SK-N-SH (cell line): ENCODE measurements at regions not wholly inside any gene's neighbourhood (a gene's known extent, or its start where the extent isn't known, plus 50 kb on each side); places are given as distances from the start of the nearest gene placed in this dataset.

Experiments used
- CTCF ChIA-PET: fragments of 300-600, 350-600 bp; formaldehyde crosslinking; extraction: SDS; loops from one replicate; lab custom pipeline; 2021; lab: Yijun Ruan, JAX
- POLR2A ChIA-PET: fragments of 350-600 bp; sonication (Branson Sonifier 250); formaldehyde crosslinking; extraction: SDS; loops from one replicate; lab custom pipeline; 2020; ENCODE audit warnings: antibody characterized with exemption, inconsistent platforms; lab: Yijun Ruan, JAX
- DNase-seq: peaks from one replicate; pipeline ENCODE4 v3.0.0; 2012
- H2AFZ ChIP-seq: fragments of 200-600 bp; sonication (generic); 2 replicates; pipeline ENCODE4 v1.8.1; 2016; ENCODE audit warnings: antibody characterized with exemption, mild to moderate bottlenecking, low read depth
- H3F3A ChIP-seq: fragments of 200-600 bp; sonication (generic); replicated peaks from 2 replicates; pipeline ENCODE3; 2016; ENCODE audit warnings: antibody characterized with exemption, mild to moderate bottlenecking; ENCODE audit not compliant: insufficient read depth
- H3K27ac ChIP-seq, 2 experiments: fragments of 200-500 bp in 1 of 2; fragments of 200-600 bp in 1 of 2; sonication (Bioruptor generic) in 1 of 2; sonication (generic), shearing (Covaris generic) in 1 of 2; 2 replicates each; pipeline versions ENCODE4 v1.5.1 to v1.6.1; 2014 to 2016; ENCODE audit warnings: low read depth in 2 of 2, inconsistent platforms in 1 of 2, low read length in 1 of 2, mild to moderate bottlenecking in 1 of 2, mixed read lengths in 1 of 2
- H3K27me3 ChIP-seq: fragments of 200-600 bp; sonication (generic), shearing (Covaris generic); 2 replicates; pipeline ENCODE4 v1.6.1; 2016; ENCODE audit warnings: mixed run types; ENCODE audit not compliant: insufficient read depth
- H3K36me3 ChIP-seq, 2 experiments: fragments of 200-500 bp in 1 of 2; fragments of 200-600 bp in 1 of 2; sonication (Bioruptor generic) in 1 of 2; sonication (generic) in 1 of 2; replicated peaks in 1 of 2; 2 replicates each; pipeline versions ENCODE3 to v1.5.1; 2014 to 2016; ENCODE audit warnings: low read length in 1 of 2, mild to moderate bottlenecking in 1 of 2; ENCODE audit not compliant: insufficient read depth in 2 of 2, control insufficient read depth in 1 of 2
- H3K4me1 ChIP-seq, 2 experiments: fragments of 200-500 bp in 1 of 2; fragments of 200-600 bp in 1 of 2; sonication (Bioruptor generic) in 1 of 2; sonication (generic), shearing (Covaris generic) in 1 of 2; 2 replicates each; pipeline versions ENCODE4 v1.5.1 to v1.6.1; 2014 to 2016; ENCODE audit warnings: low read depth in 1 of 2, low read length in 1 of 2, mixed run types in 1 of 2; ENCODE audit not compliant: insufficient read depth in 2 of 2, control insufficient read depth in 1 of 2
- H3K4me2 ChIP-seq: fragments of 200-600 bp; sonication (generic), shearing (Covaris generic); 2 replicates; pipeline ENCODE4 v1.6.1; 2017; ENCODE audit warnings: mixed run types
- H3K4me3 ChIP-seq, 2 experiments: fragments of 200-500 bp in 1 of 2; fragments of 200-600 bp in 1 of 2; sonication (Bioruptor generic) in 1 of 2; sonication (generic), shearing (Covaris generic) in 1 of 2; 2 replicates each; pipeline versions ENCODE4 v1.5.1 to v1.8.1; 2014 to 2016; ENCODE audit warnings: low read depth in 2 of 2, inconsistent platforms in 1 of 2, low read length in 1 of 2, mild to moderate bottlenecking in 1 of 2, mixed read lengths in 1 of 2, moderate library complexity in 1 of 2
- H3K79me2 ChIP-seq: fragments of 200-600 bp; sonication (generic); 2 replicates; pipeline ENCODE4 v1.8.1; 2017; ENCODE audit warnings: mild to moderate bottlenecking; ENCODE audit not compliant: insufficient read depth
- H3K9ac ChIP-seq: fragments of 200-600 bp; sonication (generic); 2 replicates; pipeline ENCODE4 v1.6.1; 2017; ENCODE audit warnings: mixed run types
- H3K9me2 ChIP-seq: fragments of 200-600 bp; sonication (generic); 2 replicates; pipeline ENCODE4 v1.6.1; 2017; ENCODE audit warnings: mixed run types
- H3K9me3 ChIP-seq: fragments of 200-600 bp; sonication (generic); 2 replicates; pipeline ENCODE4 v1.6.1; 2017; ENCODE audit warnings: mixed run types, mild to moderate bottlenecking, moderate library complexity
- H4K20me1 ChIP-seq: fragments of 200-600 bp; sonication (generic); 2 replicates; pipeline ENCODE4 v1.6.1; 2017; ENCODE audit warnings: mild to moderate bottlenecking, mixed run types; ENCODE audit not compliant: insufficient read depth
- JUND ChIP-seq: IDR thresholded peaks from 2 replicates; pipeline ENCODE4 v1.4.0; 2012
- TEAD4 ChIP-seq: IDR thresholded peaks from 2 replicates; pipeline ENCODE4 v1.4.0; 2012; ENCODE audit warnings: mild to moderate bottlenecking, borderline replicate concordance; ENCODE audit not compliant: insufficient read depth
- WGBS: methylation state at CpG from one replicate; pipeline ENCODE4 v1.1.6; 2017; ENCODE audit warnings: low lambda C conversion rate; 5-methylcytosine and 5-hydroxymethylcytosine counted together
- TF ChIP-seq, protein P1 (sequence below): IDR thresholded peaks from 2 replicates; pipeline ENCODE4 v1.6.1; 2012; ENCODE audit warnings: mild to moderate bottlenecking, low read depth, low read length, moderate library complexity
- TF ChIP-seq, protein P2 (sequence below): fragments of 150-350 bp; IDR thresholded peaks from 2 replicates; pipeline ENCODE4 v1.6.1; 2016; ENCODE audit warnings: mild to moderate bottlenecking, low read depth, low read length
- TF ChIP-seq, protein P3 (sequence below): fragments of 200-600 bp; sonication (generic); IDR thresholded peaks from 2 replicates; pipeline ENCODE4 v1.6.1; 2017; ENCODE audit warnings: antibody characterized with exemption, mild to moderate bottlenecking, moderate library complexity
- TF ChIP-seq, protein P4 (sequence below): IDR thresholded peaks from 2 replicates; pipeline ENCODE4 v1.4.0; 2012; ENCODE audit warnings: low read depth, borderline replicate concordance

DNA sequence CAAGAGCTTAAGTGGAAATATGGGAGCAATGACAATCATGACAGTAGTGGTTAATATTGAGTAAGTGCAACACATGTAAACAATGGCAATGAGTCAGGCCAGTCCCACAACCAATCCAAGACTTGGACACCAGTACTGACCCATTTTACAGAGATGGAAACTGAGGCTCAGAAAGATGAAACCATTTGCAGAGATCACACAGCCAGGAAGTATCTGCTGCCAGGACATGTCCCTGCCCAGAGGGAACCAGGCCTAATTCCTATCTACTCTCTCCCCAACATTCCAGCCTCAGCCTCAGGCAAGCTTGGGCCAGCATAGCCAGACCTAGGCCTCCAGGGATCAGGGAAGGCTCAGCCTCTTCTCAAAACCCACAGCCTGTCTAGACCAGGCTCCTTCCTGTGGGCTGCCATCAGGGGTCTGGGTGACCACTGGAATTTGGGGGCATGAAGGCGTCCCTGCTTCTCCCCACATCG lies 395.1 kb downstream of the MN1 start:
- Histone ChIP-seq H3K4me1 (no peaks in the 10 kb centered on the region), H2AFZ (no peak overlapping the region), H3K9me2 (no peaks in the 10 kb centered on the region), H4K20me1 (no peaks in the 10 kb centered on the region), H3K9me3 (no peaks in the 10 kb centered on the region)
- no peak for TF ChIP-seq TEAD4
- TF ChIP-seq, protein P1, sequence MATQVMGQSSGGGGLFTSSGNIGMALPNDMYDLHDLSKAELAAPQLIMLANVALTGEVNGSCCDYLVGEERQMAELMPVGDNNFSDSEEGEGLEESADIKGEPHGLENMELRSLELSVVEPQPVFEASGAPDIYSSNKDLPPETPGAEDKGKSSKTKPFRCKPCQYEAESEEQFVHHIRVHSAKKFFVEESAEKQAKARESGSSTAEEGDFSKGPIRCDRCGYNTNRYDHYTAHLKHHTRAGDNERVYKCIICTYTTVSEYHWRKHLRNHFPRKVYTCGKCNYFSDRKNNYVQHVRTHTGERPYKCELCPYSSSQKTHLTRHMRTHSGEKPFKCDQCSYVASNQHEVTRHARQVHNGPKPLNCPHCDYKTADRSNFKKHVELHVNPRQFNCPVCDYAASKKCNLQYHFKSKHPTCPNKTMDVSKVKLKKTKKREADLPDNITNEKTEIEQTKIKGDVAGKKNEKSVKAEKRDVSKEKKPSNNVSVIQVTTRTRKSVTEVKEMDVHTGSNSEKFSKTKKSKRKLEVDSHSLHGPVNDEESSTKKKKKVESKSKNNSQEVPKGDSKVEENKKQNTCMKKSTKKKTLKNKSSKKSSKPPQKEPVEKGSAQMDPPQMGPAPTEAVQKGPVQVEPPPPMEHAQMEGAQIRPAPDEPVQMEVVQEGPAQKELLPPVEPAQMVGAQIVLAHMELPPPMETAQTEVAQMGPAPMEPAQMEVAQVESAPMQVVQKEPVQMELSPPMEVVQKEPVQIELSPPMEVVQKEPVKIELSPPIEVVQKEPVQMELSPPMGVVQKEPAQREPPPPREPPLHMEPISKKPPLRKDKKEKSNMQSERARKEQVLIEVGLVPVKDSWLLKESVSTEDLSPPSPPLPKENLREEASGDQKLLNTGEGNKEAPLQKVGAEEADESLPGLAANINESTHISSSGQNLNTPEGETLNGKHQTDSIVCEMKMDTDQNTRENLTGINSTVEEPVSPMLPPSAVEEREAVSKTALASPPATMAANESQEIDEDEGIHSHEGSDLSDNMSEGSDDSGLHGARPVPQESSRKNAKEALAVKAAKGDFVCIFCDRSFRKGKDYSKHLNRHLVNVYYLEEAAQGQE = no peak
- TF ChIP-seq, protein P2, sequence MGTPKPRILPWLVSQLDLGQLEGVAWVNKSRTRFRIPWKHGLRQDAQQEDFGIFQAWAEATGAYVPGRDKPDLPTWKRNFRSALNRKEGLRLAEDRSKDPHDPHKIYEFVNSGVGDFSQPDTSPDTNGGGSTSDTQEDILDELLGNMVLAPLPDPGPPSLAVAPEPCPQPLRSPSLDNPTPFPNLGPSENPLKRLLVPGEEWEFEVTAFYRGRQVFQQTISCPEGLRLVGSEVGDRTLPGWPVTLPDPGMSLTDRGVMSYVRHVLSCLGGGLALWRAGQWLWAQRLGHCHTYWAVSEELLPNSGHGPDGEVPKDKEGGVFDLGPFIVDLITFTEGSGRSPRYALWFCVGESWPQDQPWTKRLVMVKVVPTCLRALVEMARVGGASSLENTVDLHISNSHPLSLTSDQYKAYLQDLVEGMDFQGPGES = no peak
- TF ChIP-seq, protein P3, sequence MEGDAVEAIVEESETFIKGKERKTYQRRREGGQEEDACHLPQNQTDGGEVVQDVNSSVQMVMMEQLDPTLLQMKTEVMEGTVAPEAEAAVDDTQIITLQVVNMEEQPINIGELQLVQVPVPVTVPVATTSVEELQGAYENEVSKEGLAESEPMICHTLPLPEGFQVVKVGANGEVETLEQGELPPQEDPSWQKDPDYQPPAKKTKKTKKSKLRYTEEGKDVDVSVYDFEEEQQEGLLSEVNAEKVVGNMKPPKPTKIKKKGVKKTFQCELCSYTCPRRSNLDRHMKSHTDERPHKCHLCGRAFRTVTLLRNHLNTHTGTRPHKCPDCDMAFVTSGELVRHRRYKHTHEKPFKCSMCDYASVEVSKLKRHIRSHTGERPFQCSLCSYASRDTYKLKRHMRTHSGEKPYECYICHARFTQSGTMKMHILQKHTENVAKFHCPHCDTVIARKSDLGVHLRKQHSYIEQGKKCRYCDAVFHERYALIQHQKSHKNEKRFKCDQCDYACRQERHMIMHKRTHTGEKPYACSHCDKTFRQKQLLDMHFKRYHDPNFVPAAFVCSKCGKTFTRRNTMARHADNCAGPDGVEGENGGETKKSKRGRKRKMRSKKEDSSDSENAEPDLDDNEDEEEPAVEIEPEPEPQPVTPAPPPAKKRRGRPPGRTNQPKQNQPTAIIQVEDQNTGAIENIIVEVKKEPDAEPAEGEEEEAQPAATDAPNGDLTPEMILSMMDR = no peak
- TF ChIP-seq JUND = no peak
- TF ChIP-seq, all 33 proteins: peak for 0
- no peak overlapping the region for H3K4me2 ChIP-seq
- no peak for DNase-seq
- no peak overlapping the region for H3K9ac ChIP-seq
- no peaks in the 10 kb centered on the region for H3F3A ChIP-seq
- 92% methylated on average over 2 of the region's 2 CpGs for WGBS
- POLR2A ChIA-PET = no interaction called here
- no peak overlapping the region for H3K27ac ChIP-seq
- H3K4me3 ChIP-seq = no peak overlapping the region
- no peaks in the 10 kb centered on the region for H3K27me3 ChIP-seq
- CTCF ChIA-PET = interaction anchor here (0.6 to 3.0 kb wide), 20 partner anchors 9 to 652 kb away, joined by 3 to 13 read pairs (median 3); no protein-coding TSS in a partner anchor
- H3K36me3 ChIP-seq = no peaks in the 10 kb centered on the region
- no peaks in the 10 kb centered on the region for H3K79me2 ChIP-seq

DNA sequence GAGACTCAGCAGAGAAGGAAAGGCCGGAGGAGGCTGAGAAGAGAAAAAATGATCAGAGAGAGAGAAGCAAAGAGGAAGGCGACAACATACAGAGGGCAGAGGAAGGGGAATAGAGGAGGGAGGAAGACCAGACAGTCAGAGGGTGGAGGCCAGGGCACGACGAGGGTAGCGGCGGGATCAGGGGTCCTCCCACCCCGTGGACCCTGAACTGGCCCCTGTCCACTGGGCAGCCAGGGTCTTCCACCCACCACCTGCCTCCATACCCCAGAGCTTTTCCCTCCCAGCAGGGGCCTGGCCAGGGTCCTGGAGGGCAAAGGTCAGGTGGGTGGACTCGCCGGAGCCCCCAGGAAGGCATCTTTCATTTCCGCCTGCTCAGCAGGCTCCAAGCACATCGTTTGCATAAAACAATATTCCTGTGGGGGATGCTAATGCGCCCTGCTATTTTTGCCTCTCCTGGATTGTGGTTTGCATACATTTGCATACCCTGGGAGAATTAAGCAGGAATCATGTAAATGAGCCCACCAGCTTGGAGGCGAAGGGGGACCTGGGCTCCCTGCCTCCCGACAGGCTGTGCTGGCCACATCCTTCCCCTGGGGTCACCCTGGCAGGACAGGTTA lies 394.1 kb downstream of the MN1 start:
- no peaks in the 10 kb centered on the region for H3K79me2 ChIP-seq
- TF ChIP-seq, protein P4, sequence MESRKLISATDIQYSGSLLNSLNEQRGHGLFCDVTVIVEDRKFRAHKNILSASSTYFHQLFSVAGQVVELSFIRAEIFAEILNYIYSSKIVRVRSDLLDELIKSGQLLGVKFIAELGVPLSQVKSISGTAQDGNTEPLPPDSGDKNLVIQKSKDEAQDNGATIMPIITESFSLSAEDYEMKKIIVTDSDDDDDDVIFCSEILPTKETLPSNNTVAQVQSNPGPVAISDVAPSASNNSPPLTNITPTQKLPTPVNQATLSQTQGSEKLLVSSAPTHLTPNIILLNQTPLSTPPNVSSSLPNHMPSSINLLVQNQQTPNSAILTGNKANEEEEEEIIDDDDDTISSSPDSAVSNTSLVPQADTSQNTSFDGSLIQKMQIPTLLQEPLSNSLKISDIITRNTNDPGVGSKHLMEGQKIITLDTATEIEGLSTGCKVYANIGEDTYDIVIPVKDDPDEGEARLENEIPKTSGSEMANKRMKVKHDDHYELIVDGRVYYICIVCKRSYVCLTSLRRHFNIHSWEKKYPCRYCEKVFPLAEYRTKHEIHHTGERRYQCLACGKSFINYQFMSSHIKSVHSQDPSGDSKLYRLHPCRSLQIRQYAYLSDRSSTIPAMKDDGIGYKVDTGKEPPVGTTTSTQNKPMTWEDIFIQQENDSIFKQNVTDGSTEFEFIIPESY = no peak
- H4K20me1 ChIP-seq = no peaks in the 10 kb centered on the region
- H3K9ac ChIP-seq = no peak overlapping the region
- no peaks in the 10 kb centered on the region for H3K27me3 ChIP-seq
- no peaks in the 10 kb centered on the region for H3K4me1 ChIP-seq
- no peaks in the 10 kb centered on the region for H3F3A ChIP-seq
- no peak overlapping the region for H3K27ac ChIP-seq
- DNase-seq = no peak
- H3K9me2 ChIP-seq = no peaks in the 10 kb centered on the region
- no peaks in the 10 kb centered on the region for H3K9me3 ChIP-seq
- no peak overlapping the region for H3K4me3 ChIP-seq
- WGBS = 81% methylated on average over 10 of the region's 14 CpGs
- no peak overlapping the region for H2AFZ ChIP-seq
- no peaks in the 10 kb centered on the region for H3K36me3 ChIP-seq
- ChIA-PET POLR2A (no interaction called here), CTCF (interaction anchor here (1.0 to 2.4 kb wide), 3 partner anchors 13 to 651 kb away, joined by 3 to 12 read pairs (median 4); no protein-coding TSS in a partner anchor)
- H3K4me2 ChIP-seq = no peak overlapping the region
